SK-N-DZ (cell line): ENCODE measurements at regions not wholly inside any gene's neighbourhood (a gene's known extent, or its start where the extent isn't known, plus 50 kb on each side); places are given as distances from the start of the nearest gene placed in this dataset.
"Not testable (repeated sequence)": the region's sequence is repeated elsewhere in the genome, so short reads cannot be mapped to it uniquely, and the experiment has no call there.

ENCODE experiments used
- DNase-seq: peaks from one replicate; pipeline ENCODE4 v3.0.0-alpha.2; 2015; ENCODE audit warnings: low spot score

- no peak for DNase-seq
Measured at GRCh38 chr15:94987085-94987484, 755.7 kb downstream of the MCTP2 start.

GRCh38 chr15:94991718-94992117 is 760.4 kb downstream of the MCTP2 start:
- DNase-seq = no peak

GRCh38 chr15:95009635-95010034 is 778.3 kb downstream of the MCTP2 start:
- no peak for DNase-seq

GRCh38 chr15:95013381-95013780 is 782.0 kb downstream of the MCTP2 start:
- DNase-seq = no peak

GRCh38 chr15:95016511-95017229 is 785.3 kb downstream of the MCTP2 start:
- DNase-seq = no peak

GRCh38 chr15:95017666-95018328 is 786.4 kb downstream of the MCTP2 start:
- no peak for DNase-seq

GRCh38 chr15:95018888-95019545 is 787.7 kb downstream of the MCTP2 start:
- no peak for DNase-seq

GRCh38 chr15:95019907-95020306 is 788.5 kb downstream of the MCTP2 start:
- DNase-seq = no peak

- DNase-seq = no peak
Measured at GRCh38 chr15:95021816-95022215, 790.5 kb downstream of the MCTP2 start.

GRCh38 chr15:95024351-95024750 is 793.0 kb downstream of the MCTP2 start:
- DNase-seq = no peak

GRCh38 chr15:95025924-95026728 is 794.8 kb downstream of the MCTP2 start:
- DNase-seq = peak; percentile 29

GRCh38 chr15:95027981-95028380 is 796.6 kb downstream of the MCTP2 start:
- DNase-seq = no peak

GRCh38 chr15:95032156-95032555 is 800.8 kb downstream of the MCTP2 start:
- DNase-seq = no peak

- DNase-seq = no peak
Measured at GRCh38 chr15:95035106-95035505, 803.7 kb downstream of the MCTP2 start.

GRCh38 chr15:95041297-95041696 is 809.9 kb downstream of the MCTP2 start:
- DNase-seq = no peak

- not testable (repeated sequence) for DNase-seq
Measured at GRCh38 chr15:95043236-95043932, 812.0 kb downstream of the MCTP2 start.

- no peak for DNase-seq
Measured at GRCh38 chr15:95043933-95044313, 812.6 kb downstream of the MCTP2 start.

GRCh38 chr15:95044745-95045417 is 813.5 kb downstream of the MCTP2 start:
- DNase-seq = no peak

GRCh38 chr15:95051861-95052260 is 820.5 kb downstream of the MCTP2 start:
- DNase-seq = no peak

GRCh38 chr15:95059346-95059905 is 828.1 kb downstream of the MCTP2 start:
- DNase-seq = no peak
